HEK293 (cell line): ENCODE measurements at regions not wholly inside any gene's neighbourhood (a gene's known extent, or its start where the extent isn't known, plus 50 kb on each side); places are given as distances from the start of the nearest gene placed in this dataset.

Experiments
- CTCF ChIP-seq: fragments of 450-650 bp; formaldehyde crosslinking; IDR thresholded peaks from 2 replicates; pipeline ENCODE4 v1.5.1; 2016; ENCODE audit warnings: missing biosample characterization, missing genetic modification characterization
- MEIS1 ChIP-seq: sonication (generic); formaldehyde crosslinking; IDR thresholded peaks from 2 replicates; pipeline ENCODE4 v1.8.1; 2022; ENCODE audit warnings: missing genetic modification reagents, mild to moderate bottlenecking, borderline replicate concordance
- SETDB1 ChIP-seq: IDR thresholded peaks from one replicate; pipeline ENCODE4 v1.6.1; 2017; ENCODE audit warnings: mild to moderate bottlenecking, low read length, moderate library complexity, mixed read lengths; ENCODE audit not compliant: insufficient read length
- ZNF202 ChIP-seq: fragments of 450-650 bp; formaldehyde crosslinking; IDR thresholded peaks from 2 replicates; pipeline ENCODE4 v1.5.1; 2016; ENCODE audit warnings: missing biosample characterization, missing genetic modification characterization, borderline replicate concordance
- ZNF214 ChIP-seq: fragments of 450-650 bp; formaldehyde crosslinking; IDR thresholded peaks from 2 replicates; pipeline ENCODE4 v1.5.1; 2017; ENCODE audit warnings: missing biosample characterization, mild to moderate bottlenecking, missing genetic modification characterization, borderline replicate concordance
- ZNF274 ChIP-seq, 2 experiments: fragments of 200-500 bp in 1 of 2; fragments of 450-650 bp in 1 of 2; sonication (Bioruptor generic) in 1 of 2; formaldehyde crosslinking in 1 of 2; IDR thresholded peaks; 2 replicates each; pipeline versions ENCODE4 v1.5.1 to v1.6.1; 2014 to 2016; ENCODE audit warnings: borderline replicate concordance in 1 of 2, inconsistent platforms in 1 of 2, low read length in 1 of 2, missing biosample characterization in 1 of 2, missing genetic modification characterization in 1 of 2
- ZNF416 ChIP-seq: fragments of 450-650 bp; formaldehyde crosslinking; IDR thresholded peaks from 2 replicates; pipeline ENCODE4 v1.5.1; 2016; ENCODE audit warnings: missing biosample characterization, missing genetic modification characterization
- ZNF639 ChIP-seq: fragments of 450-650 bp; formaldehyde crosslinking; IDR thresholded peaks from 2 replicates; pipeline ENCODE4 v1.5.1; 2016; ENCODE audit warnings: missing biosample characterization, missing genetic modification characterization
- ZNF768 ChIP-seq: fragments of 450-650 bp; formaldehyde crosslinking; IDR thresholded peaks from 2 replicates; pipeline ENCODE4 v1.5.1; 2018; ENCODE audit warnings: missing biosample characterization, mild to moderate bottlenecking, missing genetic modification characterization
- ZNF792 ChIP-seq: fragments of 450-650 bp; formaldehyde crosslinking; IDR thresholded peaks from 2 replicates; pipeline ENCODE4 v1.5.1; 2016; ENCODE audit warnings: missing biosample characterization, missing genetic modification characterization

DNA sequence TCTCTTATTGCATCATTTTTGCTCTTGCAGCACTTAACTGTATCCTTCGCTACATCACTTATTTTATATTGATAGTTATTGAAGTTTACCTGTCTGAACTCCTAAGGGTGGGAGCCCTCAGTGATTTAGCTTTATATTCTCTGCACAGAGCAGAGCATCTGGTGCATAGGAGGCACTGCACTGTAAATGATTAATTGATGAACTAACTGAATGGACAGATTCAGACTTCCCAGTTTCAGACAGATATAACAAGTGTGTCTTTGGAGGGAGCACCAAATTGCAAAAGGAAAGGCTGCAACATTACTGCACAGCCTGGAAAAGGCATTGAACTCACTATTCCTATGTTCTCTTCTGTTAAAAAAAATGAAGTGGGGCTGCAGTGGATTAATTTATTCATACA lies 160.3 kb downstream of the EDN1 start:
- TF ChIP-seq MEIS1 (no peak), CTCF (tag by site-specific recombination) (no peak), ZNF639 (no peak), ZNF214 (no peak), SETDB1 (no peak), ZNF768 (tag by site-specific recombination) (no peak), ZNF416 (tag by site-specific recombination) (no peak), ZNF792 (tag by site-specific recombination) (no peak), ZNF274 (IDR thresholded peaks at IDR 0.05; ENCODE audit: low read length) (no peak), ZNF274 (tag by site-specific recombination; IDR thresholded peaks at IDR 0.05; ENCODE audit: borderline replicate concordance) (no peak), ZNF202 (tag by site-specific recombination) (no peak)
